HG02798 (cell line): ENCODE measurements at regions not wholly inside any gene's neighbourhood (a gene's known extent, or its start where the extent isn't known, plus 50 kb on each side); places are given as distances from the start of the nearest gene placed in this dataset.

Experiments
- ATAC-seq: cut with Tn5 transposase; IDR thresholded peaks from one replicate; pipeline ENCODE4 v1.9.1; 2021; ENCODE audit warnings: mild to moderate bottlenecking; ENCODE audit not compliant: unreplicated experiment, poor library complexity

DNA sequence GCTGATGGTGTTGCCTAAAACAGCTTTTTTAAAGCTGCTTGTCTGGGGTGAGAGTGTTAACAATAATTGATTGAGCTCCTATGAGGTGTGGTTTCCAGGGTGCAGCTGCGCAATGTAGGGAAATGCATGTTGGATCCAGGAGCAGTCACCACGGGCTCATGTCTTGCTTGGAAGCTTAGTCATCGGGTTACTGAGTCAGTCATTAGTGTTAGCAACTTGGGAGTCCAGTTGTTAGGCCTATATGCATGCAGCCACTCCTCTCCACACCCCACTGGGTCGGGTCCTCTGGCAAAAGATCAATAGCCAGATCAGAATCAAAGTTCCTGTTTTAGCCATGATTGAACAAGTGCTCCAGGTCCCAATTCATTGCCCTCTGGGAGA, 271.7 kb upstream of the CHD6 start:
- no peak for ATAC-seq

DNA sequence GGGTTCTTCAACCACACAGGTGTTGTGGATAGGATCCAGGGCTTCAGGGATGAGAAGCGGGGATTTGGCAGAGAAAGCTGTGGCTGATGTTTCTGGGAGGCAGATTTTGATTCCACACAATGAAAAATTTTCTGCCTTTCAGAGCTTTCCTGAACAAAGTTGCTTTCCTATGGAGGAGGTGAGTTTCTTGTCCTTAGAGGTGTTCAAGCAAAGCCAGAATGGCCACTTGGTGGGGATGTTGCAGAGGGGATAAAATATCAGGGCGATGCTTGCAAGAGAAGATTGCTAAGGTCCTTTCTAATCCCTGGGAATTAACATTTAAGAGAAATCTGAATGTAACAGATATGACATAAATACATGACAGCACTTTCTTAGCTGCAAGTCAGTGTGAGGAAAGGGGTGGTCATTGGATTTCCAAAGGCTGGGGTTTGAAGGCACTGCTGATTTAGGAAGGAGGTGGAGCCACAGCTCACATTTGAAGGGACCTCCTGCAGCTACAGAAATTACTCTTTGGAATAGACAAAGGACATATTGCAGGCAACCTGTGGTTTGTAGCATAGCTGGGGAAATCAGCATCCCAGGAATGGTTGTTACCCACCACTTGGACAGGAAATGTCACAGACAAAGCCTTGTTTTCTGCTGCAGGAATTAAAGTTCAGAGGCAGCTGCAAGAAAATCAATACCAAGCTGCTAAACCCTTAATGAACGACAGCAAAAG, 271.1 kb upstream of the CHD6 start:
- ATAC-seq = no peak

DNA sequence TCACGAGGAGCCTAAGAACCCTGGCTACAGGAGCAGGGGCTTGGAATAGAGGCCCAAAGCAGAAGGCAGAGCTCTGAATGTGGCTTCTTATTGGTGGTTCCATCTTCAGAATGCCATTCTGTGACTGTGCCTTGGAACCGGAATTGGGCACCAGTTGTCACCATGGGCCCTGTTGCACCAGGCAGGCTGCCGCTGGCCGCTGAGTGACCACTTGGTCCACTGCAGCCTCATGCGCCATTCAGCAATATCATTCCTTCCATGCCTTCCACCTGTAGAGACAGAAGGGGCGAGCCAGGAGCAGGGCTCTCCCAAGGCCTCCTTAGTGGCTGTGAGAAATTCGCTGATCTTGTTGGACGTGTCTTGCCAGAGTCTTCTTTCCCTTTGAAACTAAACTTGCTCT, 270.3 kb upstream of the CHD6 start:
- ATAC-seq = no peak

DNA sequence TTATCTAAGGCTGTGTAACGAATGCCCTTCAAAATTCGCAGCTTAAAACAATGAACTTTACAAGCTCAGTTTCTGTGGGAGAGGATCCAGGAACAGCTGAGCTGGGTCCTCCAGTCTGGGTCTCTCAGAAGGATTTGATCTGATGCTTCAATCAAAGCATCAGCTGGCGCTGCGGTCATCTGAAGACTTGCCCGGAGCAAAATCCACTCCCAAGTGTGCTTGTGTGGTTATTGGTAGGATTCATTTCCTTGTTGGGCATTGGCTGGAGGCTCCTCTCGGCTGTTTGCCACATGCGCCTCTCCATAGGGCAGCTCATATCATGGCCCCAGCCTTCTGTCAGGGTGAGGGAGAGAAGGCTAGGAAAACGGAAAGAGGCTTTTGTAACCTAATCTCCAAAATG, 269.3 kb upstream of the CHD6 start:
- no peak for ATAC-seq

DNA sequence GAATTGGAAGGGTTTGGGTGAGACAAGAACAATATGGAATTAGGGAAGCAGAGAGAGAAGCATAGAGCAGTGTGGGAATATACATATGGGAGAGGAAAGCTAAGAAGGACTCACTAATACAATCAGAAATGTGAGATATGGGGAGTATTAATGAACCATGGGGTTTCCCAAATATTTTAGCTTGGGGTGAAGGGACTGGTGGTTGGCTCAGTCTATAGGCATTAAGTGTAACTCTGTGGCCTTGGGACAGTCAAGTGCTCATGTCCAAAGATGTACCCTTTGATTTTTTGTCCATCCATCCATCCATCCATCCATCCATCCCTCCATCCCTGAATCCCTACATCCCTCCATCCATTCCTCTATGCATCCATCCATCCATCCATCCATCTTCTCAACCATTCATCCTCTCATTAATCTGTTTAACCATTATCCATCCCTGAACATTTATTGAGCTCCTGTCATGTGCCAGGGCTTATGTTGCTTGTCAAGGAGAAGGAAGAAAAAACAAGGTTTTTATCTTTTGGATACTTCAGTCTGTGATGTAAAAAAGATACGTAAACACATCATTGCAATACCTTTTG, 263.4 kb upstream of the CHD6 start:
- no peak for ATAC-seq

DNA sequence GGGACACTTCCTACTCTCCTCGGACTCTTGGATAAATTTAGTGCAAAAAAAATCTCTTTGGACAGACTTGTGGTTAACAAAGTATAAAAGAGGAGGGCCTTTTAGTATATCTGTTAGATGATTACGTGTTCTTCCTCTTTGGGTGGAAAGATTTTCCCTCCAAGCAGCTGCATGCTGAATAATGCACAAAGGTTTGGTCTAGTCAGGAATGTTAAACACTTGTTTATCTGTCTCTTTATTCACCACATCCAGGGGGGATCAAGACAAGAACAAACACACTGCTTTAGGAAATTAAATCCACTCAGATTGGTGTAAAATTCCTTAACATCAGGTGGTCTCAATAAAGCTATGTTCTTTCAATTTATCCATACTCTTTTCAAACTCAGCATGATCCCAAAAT, 260.9 kb upstream of the CHD6 start:
- ATAC-seq = no peak

DNA sequence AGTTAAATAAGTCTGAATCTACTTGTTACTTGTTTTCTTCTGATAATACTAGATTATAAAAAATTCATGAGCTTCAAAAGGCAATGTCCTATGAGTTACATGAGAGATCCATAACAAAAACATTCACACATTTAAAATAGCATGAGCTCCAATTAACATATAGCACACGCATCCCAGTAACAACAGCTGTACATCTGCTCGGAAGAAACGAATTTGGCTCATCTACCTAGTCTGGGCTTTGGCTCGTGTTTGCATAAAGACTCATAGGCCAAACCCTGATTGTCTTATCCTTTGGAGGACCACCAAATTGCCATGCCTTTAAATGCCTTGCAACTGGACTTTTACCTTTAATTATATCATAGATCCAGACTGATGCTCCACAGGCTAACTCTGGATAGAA, 259.7 kb upstream of the CHD6 start:
- ATAC-seq = no peak

DNA sequence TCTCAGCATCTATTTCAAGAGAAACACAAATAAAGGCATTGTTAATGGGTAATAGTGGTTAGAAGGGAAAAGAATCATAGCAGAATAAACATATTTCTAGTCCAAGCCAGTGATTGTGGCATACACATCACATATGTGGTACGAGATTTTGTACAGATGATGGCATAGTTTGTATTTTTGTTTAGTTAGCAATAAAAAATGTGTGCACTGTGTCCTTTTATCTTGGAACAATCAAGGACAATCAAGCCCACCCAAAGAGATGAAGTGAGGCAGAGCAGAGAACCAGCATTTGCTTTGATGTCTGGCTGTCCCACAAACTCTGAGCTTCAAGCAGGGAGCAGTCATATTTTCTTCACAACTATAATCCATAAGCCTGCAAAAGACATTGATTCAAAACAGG, 256.5 kb upstream of the CHD6 start:
- ATAC-seq = no peak

DNA sequence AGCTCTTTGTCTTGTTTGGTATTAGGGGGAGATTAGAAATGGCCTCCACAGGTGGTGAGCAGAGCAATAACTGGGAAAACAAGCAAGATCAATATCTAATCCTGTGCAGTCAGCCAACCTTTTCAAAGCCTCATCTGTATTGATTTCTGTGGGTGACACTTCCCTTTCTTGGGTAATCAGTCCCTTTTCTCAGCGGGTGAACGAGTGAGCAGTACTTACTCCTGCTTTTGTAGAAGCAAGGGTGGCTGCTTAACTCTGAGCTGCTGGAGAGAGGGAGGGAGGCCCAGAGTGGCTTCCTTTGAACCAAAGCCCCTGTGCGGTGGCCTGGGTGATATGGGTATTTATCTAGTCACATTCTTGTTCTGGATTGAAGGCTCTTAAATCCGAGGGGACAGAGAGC, 254.8 kb upstream of the CHD6 start:
- no peak for ATAC-seq

DNA sequence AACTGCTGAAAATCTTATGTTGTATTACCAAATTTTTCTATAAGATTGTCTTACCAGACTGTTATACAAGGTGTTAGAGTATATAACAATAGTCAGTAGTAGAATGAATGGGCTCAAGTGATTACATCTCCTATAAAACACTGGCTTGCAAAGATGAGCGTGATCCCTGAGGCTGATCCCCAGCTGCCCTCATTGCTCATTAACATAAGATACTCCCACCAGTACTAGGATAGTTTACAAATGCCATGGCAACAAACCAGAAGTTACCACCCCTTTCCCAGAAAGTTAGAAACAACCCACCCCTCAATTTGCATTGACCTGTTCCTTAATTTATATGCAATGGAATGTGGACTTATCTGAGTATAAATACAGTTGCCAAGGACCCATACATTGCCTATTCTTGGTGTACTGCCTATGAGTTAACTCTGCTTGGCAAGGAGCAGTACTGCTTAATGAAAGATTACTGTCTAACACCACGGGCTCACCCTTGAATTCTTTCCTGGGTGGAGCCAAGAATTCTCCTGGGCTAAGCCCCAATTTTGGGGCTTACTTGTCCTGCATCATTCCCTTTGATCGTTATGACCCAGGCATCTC, 252.8 kb upstream of the CHD6 start:
- ATAC-seq = no peak

DNA sequence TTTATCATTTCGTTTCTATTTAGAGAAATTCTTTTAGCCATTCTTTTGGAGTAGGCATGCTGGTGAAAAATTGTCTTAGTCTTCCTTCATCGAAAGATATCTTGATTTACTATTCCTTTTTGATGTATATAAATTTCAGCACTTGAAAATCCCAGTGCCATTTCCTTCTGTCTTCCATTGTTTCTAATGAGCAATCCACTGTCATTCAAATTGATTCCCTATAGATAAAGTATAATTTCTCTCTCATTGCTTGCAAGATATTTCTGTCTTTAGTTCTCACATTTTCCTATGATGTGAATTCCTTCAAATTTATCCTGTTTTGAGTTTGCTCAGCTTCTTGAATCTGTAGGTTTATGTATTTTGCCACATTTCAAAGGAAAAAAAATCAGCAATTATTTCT, 251.1 kb upstream of the CHD6 start:
- ATAC-seq = no peak

DNA sequence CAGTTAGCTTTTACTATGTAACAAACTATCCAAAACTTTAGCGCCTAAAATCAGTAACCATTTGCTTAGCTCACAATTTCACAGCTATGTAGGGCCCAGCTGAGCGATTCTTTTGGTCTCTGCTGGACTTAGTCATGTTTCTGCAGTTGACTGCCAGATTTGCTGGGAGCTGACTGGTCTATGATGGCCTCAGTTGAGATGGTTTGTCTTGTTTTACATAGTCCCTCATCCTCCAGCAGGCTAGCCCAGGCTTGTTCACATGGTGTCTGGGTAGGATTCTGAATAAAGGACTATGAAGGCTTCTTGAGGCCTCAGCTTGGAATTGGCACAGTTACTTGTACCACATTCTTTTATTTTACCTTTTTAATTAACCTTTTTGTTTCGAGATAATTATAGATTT, 247.8 kb upstream of the CHD6 start:
- no peak for ATAC-seq

DNA sequence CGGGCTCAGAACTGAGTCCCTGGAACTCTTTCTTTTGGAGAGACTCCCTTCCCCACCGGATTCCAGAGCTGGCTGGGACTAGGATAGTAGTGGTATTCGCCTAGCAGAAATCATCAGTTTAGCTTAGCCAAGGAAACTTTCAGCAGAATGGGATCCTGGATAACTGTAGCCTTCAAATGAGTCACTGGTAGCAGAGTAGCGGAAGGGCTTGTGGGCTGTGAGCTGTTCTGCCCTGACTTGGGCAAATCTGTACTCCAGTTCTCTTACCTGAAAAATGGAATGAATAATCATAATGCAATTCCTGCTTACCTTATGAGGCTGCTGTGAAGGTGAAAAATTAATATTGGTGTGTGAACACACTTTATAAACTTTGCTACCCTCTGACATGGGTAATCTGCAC, 244.3 kb upstream of the CHD6 start:
- ATAC-seq = no peak

DNA sequence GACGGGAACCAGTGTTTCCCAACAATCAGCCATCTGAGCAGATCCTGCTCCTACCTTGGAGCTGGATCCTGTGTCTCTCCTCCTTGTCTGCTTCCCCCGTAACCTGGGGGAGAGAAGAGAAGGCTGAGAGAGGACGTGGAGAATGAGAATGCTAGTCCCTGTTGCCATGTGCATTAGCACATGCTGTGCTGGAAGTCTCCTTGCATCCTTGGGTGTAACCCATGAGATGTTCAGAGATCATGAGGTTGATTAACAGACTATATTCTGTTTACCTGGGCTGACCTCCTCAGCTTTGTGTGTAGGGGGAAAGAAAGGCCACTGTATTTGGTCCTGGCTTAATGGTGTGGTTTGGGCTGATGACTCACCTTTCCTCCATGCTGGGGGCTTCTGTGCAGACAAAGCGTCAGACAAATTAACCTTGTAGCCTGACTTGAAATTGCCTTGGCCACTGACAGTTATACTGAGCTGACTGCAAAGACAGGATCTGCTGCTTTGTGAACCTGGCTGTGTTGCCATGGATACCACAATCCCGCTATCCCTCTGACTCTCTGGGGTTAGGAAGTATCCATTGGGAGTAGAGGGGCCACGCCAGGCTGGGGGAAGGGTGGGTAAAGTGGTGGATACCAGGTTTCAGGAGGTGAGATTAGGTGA, 243.7 kb upstream of the CHD6 start:
- no peak for ATAC-seq

DNA sequence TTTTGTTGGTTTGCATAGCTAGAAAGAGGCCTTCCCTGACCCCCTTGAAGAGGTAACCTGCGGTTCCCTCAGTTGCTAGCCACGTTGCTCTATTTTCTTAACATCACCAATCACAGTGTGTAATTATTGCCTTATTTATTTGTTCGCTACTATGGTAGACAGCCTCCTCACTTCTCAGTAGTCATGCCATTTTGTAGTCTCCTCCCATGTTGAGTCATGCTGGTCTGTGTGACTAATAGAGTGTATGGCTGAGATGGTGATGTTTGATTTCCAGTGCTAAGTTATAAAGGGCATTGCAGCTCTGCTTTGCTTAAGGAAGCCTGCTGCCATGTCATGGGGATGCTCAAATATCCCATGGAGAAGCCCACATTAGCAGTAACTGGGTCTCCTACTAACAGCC, 236.6 kb upstream of the CHD6 start:
- ATAC-seq = no peak

DNA sequence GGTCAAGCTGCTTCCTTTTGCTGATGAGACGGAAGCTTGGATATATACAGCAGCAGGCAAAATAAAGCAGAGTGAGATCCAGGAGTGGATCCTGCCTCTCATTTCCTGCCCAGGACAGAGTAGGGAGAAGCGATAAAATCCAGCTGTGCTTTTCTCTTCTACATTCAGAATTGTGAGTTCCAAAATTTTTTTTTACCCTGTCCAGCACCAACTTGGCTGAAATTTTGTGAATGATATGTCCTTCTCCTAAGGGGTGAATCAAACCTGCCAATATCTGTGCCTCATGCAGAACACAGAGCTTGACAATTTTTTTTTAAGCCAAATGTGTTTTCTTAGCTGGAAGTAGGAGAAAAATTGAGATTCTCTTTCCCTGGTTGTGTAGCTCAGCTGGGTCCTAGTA, 235.6 kb upstream of the CHD6 start:
- ATAC-seq = no peak

DNA sequence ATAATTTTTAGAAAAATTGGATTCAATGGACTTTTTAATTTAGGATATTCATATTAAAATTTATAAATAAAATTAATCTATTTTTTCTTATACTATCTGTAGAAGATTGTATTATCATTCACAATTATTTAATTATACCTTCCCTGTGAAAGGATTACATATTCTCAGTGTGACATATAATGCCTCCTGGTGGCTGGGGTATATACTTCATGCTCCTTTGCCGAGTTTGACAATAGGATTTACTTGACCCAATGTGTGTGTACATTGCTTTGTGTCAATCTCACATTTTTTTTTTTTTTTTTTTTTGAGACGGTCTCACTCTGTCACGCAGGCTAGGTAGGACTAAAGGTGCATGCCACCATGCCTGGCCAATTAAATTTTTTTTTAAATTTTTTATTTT, 230.0 kb upstream of the CHD6 start:
- ATAC-seq = no peak

DNA sequence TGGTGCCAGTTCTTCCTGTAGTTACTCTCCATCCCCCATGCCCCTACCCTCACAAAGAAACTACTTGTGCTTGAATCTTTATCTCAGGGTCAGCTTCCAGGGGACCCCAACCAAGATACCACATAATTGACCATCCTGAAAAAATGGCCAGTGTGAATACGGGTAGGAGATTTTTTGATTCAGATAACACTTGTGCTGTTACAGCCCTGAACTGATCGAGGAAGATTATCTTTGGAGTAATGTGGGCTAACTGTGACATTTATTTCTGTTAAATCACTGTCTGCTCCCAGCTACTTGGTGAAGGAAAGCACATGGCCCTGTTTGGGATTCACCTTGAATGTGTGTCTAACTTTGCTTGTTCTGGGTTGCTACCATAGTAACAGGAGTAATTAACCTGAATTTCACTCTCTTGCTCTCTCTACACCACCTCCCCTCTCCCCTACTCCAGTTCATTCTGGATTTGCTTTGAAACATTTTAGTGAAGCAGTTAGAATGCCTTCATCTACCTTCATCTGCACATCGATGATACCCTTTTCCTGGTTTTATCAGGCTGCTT, 219.6 kb upstream of the CHD6 start:
- ATAC-seq = no peak

DNA sequence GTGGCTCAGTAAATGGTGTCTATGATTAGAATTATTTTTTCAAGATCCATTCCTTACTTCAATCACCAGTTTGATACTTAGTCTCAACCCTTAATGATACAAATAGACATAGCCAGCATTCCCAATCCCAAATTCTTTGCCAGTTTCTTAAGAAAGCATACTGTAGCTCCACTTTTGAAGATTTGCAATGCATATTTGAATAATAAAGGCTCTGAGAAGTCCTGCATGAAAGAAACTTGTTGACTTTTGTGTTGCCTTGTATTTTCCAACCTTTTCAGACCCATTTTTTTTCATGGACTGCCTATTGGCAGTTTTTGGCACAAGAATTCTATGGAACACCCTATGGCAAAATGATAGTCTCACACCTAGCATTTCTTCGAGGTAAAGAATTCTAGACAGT, 215.6 kb upstream of the CHD6 start:
- ATAC-seq = no peak

DNA sequence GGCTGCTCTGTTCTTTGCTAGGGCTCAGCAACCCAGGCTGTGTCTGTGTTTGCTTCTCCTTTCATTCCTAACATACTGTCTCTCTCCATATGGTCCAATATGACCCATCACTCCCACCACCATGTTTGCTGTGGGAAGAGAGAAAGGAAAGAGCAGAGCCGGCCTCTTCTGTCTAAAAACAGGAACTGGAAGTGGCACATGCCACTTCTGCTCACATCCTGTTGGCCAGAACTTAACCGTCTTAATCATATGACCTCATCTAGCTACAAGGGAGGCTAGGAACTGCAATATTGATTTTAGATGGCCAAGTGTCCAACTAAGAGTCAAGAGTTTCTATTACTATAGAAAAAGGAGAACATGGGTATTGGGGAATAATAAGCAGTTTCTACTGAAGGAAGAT, 212.5 kb upstream of the CHD6 start:
- no peak for ATAC-seq

DNA sequence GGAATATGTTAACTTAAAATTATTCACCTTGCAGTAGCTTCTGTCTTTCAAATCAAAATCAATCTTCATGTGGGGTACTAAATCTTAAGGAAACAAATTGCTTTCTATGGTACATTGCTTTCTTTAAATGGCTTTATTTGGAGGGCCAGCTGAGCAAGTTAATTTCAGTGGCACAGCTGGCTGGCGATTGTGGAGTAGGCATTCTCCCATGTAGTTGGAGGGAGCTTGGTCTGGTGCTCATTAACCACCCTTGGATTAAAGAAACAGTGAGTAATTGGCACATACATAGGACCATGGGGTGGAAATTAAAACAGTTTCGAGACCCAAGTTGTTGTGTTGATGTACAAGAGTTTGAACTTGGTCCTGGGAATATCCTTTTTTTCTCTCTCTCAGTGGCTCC, 201.3 kb upstream of the CHD6 start:
- ATAC-seq = no peak
